ENCODE measurements at regions not wholly inside any gene's neighbourhood (a gene's known extent, or its start where the extent isn't known, plus 50 kb on each side); places are given as distances from the start of the nearest gene placed in this dataset.
"Not testable (repeated sequence)": the region's sequence is repeated elsewhere in the genome, so short reads cannot be mapped to it uniquely, and the experiment has no call there.

- DNase-seq = no peak
Measured at GRCh38 chr6:15081447-15081846, 164.4 kb upstream of the JARID2 start.

DNA sequence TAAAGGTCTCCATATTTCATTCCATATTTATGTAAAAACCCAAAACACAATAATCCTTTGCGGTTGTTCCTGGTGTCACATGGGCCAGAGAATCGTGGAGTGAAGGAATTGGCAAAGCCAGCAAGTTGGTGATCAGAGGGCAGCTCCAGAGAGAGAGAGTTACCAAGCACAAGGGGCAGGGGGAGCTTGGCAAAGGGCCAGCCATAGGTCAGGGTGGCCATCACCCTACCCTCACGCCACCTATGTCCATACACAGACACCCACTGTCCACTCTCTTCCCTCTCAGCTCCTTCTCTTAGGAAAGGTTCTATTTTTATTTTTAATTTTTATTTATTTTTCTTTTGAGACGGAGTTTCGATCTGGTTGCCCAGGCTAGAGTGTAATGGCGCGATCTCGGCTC, 163.2 kb upstream of the JARID2 start:
- DNase-seq = no peak

- no peak for DNase-seq
Measured at GRCh38 chr6:15086348-15087158, 159.3 kb upstream of the JARID2 start.

DNA sequence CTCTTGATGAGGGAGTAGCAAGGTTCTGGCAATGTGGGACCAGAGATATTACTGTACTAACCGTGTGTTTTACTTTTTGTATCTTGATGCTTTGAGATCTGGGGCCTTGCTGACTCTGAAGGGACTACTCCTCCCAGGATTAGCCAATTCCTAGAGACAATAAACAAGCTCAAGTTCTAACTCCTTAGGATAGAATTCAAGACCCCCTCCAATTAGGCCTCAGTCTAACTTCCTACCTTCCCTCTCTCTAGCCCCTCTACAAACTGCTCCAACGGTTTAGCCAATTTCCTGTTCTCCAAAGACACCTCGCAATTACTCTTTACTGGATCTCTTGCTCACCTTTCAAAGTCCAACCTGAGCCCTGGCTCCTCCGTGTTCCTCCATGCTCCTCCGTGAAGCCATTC, 158.7 kb upstream of the JARID2 start:
- no peak for DNase-seq

- DNase-seq = no peak
Measured at GRCh38 chr6:15088904-15089568, 156.8 kb upstream of the JARID2 start.

DNA sequence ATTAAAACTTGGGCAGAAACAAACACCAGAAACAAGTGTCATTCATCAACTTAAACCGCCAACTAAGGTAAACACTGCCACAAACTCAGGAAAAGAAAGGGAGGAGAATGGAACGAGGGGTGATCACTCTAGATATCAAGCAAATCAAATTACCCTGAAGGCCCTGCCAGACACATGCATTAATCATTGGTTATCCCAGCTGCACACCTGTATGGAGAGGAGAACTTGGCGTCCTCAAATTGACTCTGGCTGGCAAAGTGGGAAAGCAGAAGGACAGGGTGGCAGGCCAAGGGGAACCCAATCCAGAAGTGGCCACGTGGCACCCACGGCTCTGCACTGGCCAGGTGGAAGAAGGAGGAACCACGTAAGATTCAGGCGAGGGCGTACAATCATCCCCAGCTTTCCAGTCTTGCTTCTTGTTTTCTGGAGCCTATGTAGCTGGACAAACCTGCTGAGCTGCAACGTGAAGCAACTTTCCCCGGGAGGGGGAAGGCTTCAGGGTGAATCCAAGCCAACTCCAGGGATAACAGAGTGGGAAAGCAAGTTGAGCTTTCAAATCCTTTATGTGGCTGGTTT, 156.2 kb upstream of the JARID2 start:
- no peak for DNase-seq

- no peak for DNase-seq
Measured at GRCh38 chr6:15090145-15090579, 155.7 kb upstream of the JARID2 start.

- DNase-seq = no peak
Measured at GRCh38 chr6:15090745-15091384, 155.0 kb upstream of the JARID2 start.

DNA sequence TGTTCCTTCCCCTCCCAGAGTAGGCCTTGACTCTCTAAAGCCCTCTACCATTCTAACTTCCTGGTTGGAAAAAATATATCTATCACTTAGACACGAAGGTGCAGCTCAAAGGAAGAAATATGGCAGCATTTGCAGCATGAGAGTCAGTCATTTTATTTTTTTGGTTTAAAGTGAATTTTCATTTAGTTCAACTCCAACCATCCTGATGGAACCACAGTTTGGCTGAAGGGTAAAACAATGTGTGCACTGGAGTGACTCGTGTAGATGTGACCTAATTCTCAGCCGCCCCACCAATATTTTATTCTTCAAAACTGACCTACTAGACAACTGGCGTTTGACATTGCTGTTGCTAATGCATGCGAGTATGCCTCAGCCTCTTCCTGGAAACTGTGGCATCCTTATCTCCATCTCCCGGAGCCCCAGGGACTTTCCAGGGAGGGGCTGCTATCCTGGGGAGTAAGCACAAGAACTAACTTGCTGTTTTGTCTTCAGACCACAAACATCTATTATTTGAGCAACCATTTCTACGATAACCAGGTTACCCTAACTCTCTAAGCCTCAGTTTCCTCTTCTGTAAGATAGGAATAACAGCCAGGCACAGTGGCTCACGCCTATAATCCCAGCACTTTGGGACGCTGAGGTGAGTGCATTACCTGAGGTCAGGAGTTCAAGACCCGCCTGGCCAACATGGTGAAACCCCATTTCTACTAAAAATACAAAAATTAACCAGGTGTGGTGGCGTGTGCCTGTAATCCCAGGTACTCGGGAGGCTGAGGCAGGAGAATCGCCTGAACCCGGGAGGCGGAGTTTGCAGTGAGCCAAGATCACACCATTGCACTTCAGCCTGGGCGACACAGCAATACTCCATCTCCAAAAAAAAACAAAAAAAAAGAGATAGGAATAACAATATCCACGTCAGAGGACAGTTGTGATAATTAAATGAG, 148.7 kb upstream of the JARID2 start:
- DNase-seq = no peak

GRCh38 chr6:15101130-15101529, 144.7 kb upstream of the JARID2 start:
- DNase-seq = no peak

DNA sequence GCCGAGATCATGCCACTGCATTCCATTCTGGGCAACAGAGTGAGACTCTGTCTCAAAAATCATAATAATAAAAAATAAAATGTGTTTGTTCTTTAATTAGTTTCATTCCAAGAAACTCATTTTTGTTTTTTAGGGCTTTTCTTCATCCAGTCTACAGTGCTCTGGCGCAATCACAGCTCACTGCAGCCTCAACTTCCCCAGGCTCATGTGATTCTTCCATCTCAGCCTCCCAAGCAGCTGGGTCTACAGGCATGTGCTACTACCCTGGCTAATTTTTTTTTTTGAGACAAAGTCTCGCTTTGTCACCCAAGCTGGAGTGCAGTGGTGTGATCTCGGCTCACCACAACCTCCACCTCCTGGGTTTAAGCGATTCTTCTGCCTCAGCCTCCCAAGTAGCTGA, 143.6 kb upstream of the JARID2 start:
- DNase-seq = no peak

DNA sequence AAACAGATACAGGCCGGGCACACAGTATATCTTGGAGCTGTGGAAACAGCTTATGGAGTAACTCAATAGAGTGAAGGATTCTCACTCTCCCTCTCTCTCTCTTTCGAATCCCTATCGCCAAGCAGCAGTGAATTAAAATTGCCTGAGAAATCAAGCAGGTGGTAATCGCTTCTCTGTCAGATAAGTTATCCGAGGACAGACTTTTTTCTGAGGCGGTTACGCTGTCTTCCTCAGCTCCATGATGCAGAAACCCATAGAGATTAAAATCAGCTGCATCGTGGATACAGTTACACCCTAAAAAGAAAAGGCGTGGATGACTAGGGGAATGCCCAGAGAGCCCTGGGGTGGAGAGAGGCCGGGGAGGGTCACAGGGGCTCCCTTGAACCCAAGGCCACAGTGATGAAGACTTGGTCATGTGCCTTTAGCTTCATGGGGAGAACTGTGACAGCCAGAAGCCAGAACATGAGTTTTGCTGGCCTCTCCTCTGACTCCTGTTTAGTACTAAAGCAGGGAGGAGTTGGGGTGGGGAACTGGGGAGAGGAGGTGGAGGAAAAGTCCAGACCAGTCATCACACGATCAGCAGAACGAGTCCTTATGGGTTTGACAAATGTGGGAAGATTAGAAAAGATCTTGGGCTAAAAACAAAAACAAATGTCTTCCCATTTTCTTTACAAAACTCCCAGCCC, 138.8 kb upstream of the JARID2 start:
- no peak for DNase-seq

- DNase-seq = no peak
Measured at GRCh38 chr6:15107644-15108382, 138.1 kb upstream of the JARID2 start.

DNA sequence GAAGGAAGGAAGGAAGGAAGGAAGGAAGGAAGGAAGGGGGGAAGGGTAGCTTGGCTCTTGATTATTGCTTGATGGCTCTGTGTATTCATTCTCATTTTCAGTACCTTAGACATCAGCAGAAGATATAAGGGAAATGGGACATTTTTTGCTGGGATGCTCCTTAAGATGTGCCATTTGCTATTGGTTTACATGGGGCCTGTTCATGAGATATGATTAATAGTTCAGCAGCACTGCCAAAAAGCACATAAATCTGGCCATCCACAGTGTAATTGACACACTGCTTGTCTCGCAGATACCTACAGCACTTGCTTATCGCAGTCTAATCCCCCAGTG, 137.5 kb upstream of the JARID2 start:
- DNase-seq = no peak

DNA sequence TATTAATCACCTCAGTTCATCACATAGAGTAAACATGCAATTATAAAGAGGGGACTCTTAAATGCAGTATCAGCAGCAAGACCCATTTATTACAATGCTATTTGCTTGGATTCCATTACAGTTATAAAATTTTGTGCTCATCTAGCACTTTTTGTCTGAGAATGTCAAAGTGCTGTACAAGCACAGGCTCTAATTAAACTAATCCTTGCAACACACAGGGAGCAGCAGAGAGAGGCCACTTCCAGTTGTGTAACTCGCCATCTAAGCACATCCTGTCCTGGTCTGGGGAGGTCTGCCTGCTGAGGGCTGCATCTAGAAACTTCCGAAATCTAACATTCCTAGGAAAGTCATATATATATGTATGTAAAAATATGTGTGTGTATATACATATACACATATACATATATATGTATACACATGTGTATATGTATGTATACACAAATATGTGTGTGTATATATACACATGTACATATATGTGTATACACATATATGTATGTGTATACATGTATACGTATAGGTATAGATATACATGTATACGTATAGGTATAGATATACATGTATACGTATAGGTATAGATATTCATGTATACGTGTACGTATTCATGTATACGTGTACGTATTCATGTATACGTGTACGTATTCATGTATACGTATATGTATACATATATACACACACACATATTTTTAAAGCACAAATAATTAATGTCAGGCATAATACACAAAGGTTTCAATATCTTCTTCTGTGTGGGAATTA, 136.4 kb upstream of the JARID2 start:
- DNase-seq = no peak

- no peak for DNase-seq
Measured at GRCh38 chr6:15110726-15111354, 135.0 kb upstream of the JARID2 start.

DNA sequence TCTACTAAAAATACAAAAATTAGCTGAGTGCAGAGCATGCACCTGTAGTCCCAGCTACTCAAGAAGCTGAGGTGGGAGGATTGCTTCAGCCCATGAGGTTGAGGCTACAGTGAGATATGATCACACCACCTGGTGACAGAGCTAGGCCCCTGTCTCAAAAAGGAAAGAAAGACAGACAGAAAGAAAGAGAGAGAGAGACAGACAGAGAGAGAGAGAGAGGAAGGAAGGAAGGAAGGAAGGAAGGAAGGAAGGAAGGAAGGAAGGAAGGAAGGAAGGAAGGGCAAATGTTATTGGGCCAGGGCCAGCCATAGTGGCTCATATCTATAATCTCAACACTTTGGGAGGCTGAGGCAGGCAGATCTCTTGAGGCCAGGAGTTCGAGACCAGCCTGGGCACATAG, 134.3 kb upstream of the JARID2 start:
- DNase-seq = not testable (repeated sequence)

GRCh38 chr6:15113587-15113986, 132.3 kb upstream of the JARID2 start:
- no peak for DNase-seq

DNA sequence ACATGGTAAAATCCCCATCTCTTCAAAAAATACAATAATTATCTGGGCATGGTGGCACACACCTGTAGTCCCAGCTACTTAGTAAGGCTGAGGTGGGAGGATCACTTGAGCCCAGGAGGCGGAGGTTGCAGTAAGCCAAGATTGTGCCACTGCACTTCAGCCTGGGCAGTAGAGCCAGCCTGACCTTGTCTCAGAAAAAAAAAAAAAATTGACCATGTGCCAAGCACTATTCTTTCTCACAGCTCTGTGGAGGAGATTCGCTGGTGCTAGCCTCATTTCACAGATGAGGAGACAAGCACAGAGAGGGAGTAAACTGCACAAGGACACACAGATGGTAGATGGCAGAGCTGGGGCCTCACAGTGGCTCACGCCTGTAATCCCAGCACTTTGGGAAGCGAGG, 131.8 kb upstream of the JARID2 start:
- DNase-seq = no peak

GRCh38 chr6:15116889-15117288, 129.0 kb upstream of the JARID2 start:
- no peak for DNase-seq
